Activated naive CD4-positive, alpha-beta T cell treated with anti-CD3 and anti-CD28 coated beads, Interleukin-2, amount 50 U/mL, for 16 hours (primary cell): ENCODE measurements at regions not wholly inside any gene's neighbourhood (a gene's known extent, or its start where the extent isn't known, plus 50 kb on each side); places are given as distances from the start of the nearest gene placed in this dataset.
"Not testable (repeated sequence)": the region's sequence is repeated elsewhere in the genome, so short reads cannot be mapped to it uniquely, and the experiment has no call there.

Experiments used
- DNase-seq: peaks from one replicate; pipeline ENCODE4 v3.0.0-alpha.2; 2020

GRCh38 chr15:30688684-30689083, 62.8 kb downstream of the ARHGAP11B start:
- not testable (repeated sequence) for DNase-seq

DNA sequence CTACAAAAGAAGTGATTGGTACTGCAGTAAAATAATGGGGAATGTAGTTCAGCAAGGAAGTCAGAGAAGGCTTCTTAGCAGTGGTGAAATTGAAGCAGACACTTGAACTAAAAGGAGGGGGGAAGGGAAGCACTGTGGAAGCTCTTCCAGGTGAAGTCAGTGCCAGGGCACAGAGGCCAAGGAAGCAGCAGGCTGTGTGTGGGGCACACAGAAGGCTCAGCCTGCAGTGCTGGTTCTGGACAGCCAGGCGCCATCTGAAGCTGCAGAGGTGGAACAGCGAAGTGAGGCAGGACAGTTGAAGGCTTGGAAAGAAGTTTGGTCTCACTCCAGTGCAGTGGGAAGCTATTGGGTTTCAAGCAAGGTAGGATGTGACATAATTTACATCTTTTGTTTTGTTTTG, 64.2 kb downstream of the ARHGAP11B start:
- not testable (repeated sequence) for DNase-seq

GRCh38 chr15:30695811-30696210, 69.9 kb downstream of the ARHGAP11B start:
- not testable (repeated sequence) for DNase-seq

DNA sequence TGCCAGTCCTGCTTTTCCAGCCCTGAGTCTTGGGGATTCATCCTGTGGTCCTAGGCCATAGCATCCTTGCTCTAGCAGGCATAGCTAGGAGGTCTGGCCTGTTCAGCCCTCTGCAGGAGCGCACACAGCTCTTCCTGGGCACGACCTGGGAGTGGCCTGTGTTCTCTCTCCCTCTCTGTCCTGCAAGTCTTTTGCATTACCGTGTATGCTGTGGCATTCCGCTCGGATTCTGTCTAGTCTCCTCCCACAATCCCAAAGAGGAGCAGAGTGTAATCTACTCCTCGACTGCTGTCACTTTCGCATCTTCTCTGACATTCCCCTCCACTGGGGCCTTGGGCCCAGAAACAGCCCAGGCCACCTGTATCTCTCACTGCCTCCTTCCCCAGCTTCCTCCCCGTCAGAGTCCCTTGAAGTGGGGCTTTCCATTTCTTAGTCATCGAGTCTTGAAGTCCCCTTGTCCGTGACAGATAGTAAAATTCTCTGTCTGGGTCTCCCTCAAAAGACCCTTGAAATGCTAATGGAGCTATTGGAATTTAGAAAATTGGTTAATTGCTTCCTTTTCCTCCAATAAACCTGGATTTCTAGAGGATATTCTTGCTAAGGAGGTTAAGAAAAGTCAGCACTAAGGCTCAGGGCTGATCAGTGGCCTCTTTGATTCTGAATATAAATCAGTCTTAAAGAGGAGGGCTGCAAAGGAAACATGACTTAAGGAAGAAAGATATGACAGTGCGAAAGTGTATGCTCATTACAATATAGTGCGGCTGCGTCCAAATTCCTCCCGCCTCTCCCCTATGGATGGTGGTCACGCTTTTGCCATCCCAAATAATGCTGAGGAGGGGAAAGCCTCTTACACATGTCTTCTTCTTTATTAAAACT, 70.7 kb downstream of the ARHGAP11B start:
- DNase-seq: not testable (repeated sequence)

DNA sequence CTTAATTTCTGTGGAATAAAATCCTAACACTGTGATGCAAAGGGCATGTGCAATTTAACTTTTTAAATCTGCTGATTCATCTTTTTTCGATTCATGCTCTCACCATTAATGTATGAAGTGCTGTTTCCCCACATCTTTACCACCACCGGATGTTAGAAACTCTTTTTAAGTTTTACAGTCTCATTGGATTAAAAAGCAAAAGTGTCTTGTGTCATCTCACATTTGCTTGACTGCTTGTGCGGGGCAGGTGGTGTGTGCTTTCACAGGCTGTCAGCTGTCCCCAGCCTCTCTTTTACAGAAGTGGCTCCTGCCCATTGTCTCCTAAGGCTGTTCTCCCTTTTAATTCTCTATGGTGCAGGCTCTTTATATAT, 71.4 kb downstream of the ARHGAP11B start:
- not testable (repeated sequence) for DNase-seq

DNA sequence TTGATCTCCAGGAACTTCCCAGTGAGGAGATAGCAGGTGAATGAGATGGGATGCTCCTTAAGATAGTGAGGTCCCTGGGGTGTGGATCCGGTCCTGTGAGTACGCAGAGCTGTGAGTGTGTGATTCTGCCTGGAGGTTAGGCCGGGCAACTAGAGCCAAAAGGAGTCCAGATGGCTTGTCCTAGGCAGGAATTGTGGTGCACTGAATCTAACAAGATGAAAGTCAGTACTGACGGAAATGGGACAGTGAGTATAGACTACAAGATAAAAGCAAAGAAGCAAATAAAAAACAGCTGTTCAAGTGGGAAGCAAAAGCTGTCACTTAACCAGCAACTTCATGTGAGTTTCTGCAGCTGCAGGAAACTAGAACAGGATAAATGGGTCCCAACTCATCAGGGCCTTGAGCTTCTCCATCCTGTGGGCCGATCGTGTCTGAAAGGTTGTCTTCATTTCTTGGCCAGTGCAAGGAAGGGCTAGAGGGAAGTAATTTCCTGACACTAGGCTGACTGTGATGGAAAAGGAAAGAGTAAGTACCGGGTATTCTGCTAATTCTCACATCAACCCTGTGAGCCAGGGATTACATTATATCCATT, 74.2 kb downstream of the ARHGAP11B start:
- not testable (repeated sequence) for DNase-seq

DNA sequence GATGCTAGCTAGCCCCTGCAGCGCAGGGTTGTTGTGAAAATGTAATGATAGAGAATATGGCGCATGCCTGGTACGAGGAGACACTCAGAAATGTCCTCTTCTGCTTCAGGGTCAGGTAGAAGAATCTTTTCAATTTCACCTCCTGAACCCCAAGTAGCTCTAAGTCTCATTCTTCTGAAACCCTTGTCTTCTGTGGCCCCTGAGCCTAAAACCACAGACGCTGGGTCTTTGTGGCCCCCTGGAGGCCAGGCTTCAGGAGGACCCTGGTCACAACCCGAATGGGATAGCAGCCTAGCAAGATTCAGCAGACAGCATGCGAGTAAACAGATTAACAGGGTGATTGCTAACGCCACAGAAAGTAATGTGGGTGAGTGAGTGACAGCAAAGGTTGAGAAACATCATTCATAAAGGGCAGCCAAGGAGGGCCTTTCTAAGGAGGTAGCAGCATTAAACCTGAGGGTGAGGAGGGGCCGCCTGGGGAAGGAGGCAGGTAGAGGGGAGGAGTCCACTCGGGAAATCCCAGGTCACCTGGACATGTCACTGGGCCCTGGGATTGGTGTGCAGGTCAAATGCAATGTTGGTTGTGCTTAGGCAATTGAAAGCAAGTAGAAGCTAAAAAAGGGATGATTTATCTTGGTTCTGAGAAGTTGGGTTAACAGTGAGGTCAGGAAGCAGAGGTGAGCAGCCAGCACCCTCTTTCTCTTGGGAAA, 82.2 kb downstream of the ARHGAP11B start:
- DNase-seq: not testable (repeated sequence)

GRCh38 chr15:30708809-30709208, 82.9 kb downstream of the ARHGAP11B start:
- DNase-seq: not testable (repeated sequence)

DNA sequence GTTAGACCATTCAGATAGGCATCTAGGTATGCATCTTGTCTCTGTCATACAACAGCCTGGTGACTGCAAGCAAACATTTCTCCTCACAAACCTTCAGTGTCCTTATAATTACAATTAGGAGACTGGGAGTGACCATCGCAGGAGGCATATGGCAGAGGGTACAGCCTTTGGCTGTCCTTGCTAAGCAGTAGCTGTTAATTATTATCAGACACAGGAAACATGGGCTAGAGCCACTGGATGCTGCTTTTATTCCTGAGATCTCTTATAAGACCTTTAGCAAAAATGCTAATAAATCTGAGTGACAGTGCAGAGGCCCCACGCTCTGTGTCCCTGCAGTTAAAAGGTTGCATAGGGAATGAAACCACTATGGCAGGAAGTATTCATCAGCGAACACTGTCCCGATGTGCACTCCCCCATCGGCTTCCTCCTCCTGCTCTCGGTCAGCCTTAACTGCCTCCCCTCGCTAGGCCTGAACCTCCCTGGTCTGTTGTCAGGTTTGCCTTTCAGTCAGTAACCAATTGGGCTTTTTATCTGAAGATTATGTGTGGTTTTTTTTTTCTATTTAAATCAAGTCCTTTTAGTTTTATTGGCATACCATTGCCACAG, 92.2 kb downstream of the ARHGAP11B start:
- not testable (repeated sequence) for DNase-seq

DNA sequence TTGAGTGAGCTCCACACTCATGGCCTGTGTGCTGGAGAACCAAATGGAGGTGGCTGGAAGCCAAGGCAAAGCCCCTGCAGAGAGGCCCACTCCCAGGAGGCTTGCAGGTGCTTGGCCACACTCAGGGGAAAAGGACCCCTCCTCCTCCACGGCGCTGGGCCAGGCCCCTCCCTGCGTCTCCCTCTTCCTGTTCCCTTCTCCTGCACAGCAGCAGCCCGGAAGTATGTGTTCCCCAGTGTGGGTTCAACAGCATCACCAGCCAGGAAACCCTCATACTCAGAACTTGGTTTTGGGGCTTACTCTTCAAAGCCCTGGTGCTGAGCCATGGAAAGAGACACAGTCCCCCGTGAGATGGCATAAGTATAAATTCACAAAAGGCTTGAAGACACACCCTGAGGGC, 93.4 kb downstream of the ARHGAP11B start:
- DNase-seq: not testable (repeated sequence)

DNA sequence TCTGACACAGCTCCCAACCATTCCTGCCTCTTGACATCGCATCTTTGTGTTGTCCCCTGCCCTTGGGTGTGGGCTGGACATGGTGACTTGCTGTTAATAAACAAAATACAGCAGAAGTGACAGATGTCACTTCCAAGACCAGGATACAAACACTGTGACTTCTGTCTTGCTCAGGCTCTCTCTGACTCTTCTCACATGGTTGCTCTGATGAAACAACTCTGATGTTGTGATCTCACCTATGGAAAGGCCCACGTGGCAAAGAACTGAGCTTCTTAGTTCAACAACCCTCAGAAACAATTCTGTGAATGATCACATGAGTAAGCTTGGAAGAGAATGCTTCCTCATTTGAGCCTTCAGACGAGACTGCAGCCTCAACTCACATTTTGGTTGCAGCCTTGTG, 94.9 kb downstream of the ARHGAP11B start:
- DNase-seq: not testable (repeated sequence)

GRCh38 chr15:30721529-30721928, 95.6 kb downstream of the ARHGAP11B start:
- not testable (repeated sequence) for DNase-seq

- DNase-seq: not testable (repeated sequence)
These were observed 97.7 kb downstream of the ARHGAP11B start for GRCh38 chr15:30723540-30724175.

DNA sequence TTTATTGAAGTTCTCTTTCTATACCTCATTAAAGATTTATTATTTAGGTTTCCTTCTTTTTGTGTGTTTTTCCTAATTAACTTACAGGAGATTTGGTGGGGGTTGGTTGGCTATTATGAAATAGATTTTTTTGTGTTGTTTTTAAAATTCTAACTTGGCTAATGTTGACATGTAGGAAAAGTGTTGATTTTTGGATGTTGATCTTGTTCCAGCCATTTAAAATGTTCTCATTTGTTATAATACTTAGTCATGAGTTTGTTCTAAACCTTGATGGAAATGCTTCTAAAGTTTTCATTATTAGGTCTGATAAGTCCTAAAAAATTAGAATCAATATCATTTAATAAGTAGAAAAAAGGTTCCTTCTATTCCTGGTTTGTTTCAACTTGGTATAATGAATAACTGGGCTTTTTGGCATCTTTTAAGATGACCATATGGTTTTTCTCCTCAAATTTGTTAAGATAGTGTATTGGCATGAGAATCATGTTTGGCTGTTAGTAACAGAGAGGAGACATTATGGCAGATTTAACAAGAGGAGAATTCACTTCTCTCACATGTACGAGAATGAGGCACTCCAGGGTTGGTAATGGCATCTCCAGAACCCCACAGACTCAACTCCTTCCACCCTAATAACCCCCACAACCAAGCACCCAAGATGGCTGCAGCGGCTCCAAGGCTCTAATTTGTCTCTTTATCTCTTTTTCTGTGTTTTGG, 104.1 kb downstream of the ARHGAP11B start:
- DNase-seq: not testable (repeated sequence)

- DNase-seq: not testable (repeated sequence)
These were observed 104.7 kb downstream of the ARHGAP11B start for GRCh38 chr15:30730633-30731032.

DNA sequence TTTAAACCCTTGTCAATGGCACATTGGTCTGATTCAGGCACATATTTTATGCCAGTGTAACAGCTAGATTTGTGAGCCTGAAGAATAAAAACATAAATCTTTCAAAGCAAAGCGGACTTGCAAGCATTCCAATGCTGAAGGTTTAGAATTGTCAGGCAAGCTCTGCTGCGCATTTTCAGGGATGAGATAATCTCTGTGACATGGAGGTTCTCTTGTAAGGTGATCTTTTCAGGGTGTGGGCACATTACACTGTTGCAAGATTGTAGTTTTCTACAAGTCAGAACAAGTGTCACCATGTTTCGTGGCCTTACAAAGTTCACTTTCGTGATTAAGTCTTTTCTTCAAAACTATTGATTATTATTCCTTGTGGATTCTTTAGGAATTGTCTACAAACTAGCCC, 106.2 kb downstream of the ARHGAP11B start:
- DNase-seq: not testable (repeated sequence)

- not testable (repeated sequence) for DNase-seq
These were observed 110.1 kb downstream of the ARHGAP11B start for GRCh38 chr15:30735884-30736564.

GRCh38 chr15:30742796-30743195, 116.9 kb downstream of the ARHGAP11B start:
- not testable (repeated sequence) for DNase-seq

DNA sequence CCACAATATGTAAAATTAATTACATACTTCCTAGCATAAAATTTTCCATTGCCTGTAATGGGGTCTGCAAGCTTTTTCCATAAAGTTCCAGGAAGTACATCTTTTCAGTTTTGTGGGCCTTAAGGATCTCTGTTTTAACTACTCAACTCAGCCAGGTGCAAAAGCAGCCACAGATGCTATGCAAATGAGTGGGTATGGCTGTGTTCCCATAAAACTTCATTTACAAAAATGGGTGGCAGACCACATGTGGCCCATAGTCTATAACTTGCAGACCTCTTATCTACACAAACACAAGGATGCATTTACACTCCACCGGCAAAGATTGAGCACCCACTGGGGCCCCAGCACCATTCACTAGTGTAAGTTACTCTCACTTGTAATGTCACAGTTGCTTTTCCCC, 123.1 kb downstream of the ARHGAP11B start:
- DNase-seq: not testable (repeated sequence)

DNA sequence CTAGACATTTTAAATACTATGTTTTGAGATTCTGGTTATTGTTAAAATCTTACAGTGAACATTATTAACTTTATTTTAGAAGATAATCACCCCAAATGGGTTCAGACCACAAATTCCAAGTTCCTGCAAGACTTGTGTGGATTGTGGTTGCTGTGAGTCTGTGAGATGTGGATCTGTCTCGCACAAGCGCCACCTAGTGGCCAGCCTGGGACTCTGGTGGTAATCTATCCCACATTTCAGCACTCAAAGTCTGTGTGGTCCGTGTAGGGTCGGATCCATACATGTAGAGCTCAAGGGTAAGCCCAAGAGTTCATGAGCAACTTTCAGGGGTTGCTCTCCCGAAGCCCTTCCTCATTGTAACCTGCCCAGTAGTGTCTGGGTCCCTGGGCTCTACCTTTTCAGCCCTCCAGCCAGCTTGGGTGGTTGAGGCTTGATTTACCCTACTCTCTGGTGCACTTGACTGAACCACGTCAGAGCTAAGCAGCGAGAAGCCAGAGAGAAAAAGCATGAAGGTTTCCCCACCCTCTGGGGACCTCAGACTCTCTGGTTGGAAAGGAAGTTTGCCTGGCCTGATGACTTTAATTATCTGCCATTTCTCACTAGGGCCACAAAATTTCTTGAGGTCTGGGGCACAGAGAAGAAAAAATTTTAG, 129.2 kb downstream of the ARHGAP11B start:
- DNase-seq: peak; percentile 76

DNA sequence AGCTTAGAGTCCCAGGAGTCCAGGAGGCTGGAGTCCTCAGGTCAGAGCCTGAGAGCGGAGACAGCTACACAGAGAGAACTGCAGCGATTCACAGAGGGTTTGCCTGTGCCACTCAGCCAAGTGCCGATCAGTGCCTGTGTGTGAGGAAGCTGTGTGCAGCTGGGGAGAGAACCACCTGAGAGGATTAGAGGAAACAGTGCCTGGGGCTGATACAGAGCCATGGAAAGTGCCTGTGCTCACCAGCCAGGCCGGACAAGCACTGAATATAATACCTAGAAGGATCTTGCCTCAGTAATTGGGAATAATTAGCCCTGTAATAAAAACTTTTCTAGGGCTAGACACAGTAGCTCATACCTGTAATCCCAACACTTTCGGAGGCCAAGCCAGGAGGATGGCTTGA, 134.7 kb downstream of the ARHGAP11B start:
- DNase-seq: not testable (repeated sequence)
